K562 (cell line): ENCODE measurements at regions not wholly inside any gene's neighbourhood (a gene's known extent, or its start where the extent isn't known, plus 50 kb on each side); places are given as distances from the start of the nearest gene placed in this dataset.
A peak's percentile ranks its signal among the peaks of the same experiment; 100 is the strongest.

Source experiments
- ATAC-seq: fragments of 200-7000 bp; cut with Tn5 transposase; 3 replicates; pipeline ENCODE4 v1.9.1; 2020; ENCODE audit warnings: moderate library complexity
- BruUV-seq: library from RNA; stranded (reverse); fragments of 400-500 nt; replicated peaks from 2 replicates; lab custom pipeline; 2021; lab: Mats Ljungman, UMichigan
- CTCF ChIA-PET: fragments of 300-600 bp; formaldehyde crosslinking; extraction: SDS; loops from one replicate; lab custom pipeline; 2021; ENCODE audit warnings: low intra/inter-chr PET ratio; lab: Yijun Ruan, JAX
- POLR2A ChIA-PET: fragments of 300-600, 350-650 bp; sonication (Branson Sonifier 250); formaldehyde crosslinking; extraction: SDS; loops from one replicate; lab custom pipeline; 2021; ENCODE audit warnings: antibody characterized with exemption, inconsistent platforms; lab: Yijun Ruan, JAX
- DNase-seq, 4 experiments: peaks; one replicate each; pipeline versions ENCODE4 v3.0.0 to v3.0.0-alpha.2; 2011 to 2018; ENCODE audit warnings: low spot score in 3 of 4, mixed read lengths in 3 of 4; ENCODE audit errors: extremely low read depth in 1 of 4
- FAIRE-seq: peaks from 2 replicates; lab custom pipeline; 2011; peaks lifted over from hg19 to GRCh38; lab: Jason Lieb, UNC
- H2AFZ ChIP-seq: 2 replicates; pipeline ENCODE4 v1.6.0; 2011; ENCODE audit warnings: low read depth, low read length, control low read depth, inconsistent platforms
- H3K27ac ChIP-seq: fragments of 200-600 bp; 3 replicates; pipeline ENCODE4 v1.8.0; 2011; ENCODE audit warnings: low read depth, mild to moderate bottlenecking, control low read depth, inconsistent platforms, low read length, moderate library complexity, mixed read lengths; ENCODE audit errors: extremely low read depth
- H3K27me3 ChIP-seq, 2 experiments: fragments of 300-600 bp in 1 of 2; 2 replicates in 1 of 2; 3 replicates in 1 of 2; pipeline versions ENCODE4 v1.6.0 to v1.8.0; 2011; ENCODE audit warnings: inconsistent platforms in 2 of 2, low read length in 2 of 2, mild to moderate bottlenecking in 1 of 2, mixed read lengths in 1 of 2, moderate library complexity in 1 of 2; ENCODE audit not compliant: control insufficient read depth in 2 of 2, insufficient read depth in 2 of 2
- H3K36me3 ChIP-seq: fragments of 300-600 bp; 3 replicates; pipeline ENCODE4 v1.8.0; 2011; ENCODE audit warnings: mild to moderate bottlenecking, low read length, inconsistent platforms; ENCODE audit not compliant: control insufficient read depth, insufficient read depth
- H3K4me1 ChIP-seq, 2 experiments: fragments of 200-600 bp in 1 of 2; replicated peaks in 1 of 2; 2 replicates in 1 of 2; 3 replicates in 1 of 2; pipeline versions ENCODE4 v1.5.1 to v1.8.0; 2011; ENCODE audit warnings: inconsistent platforms in 2 of 2, low read length in 2 of 2, mild to moderate bottlenecking in 1 of 2, mixed read lengths in 1 of 2, moderate library complexity in 1 of 2; ENCODE audit not compliant: control insufficient read depth in 2 of 2, insufficient read depth in 2 of 2
- H3K4me2 ChIP-seq: 2 replicates; pipeline ENCODE4 v1.6.1; 2011; ENCODE audit warnings: low read length, control low read depth, inconsistent platforms, mixed read lengths; ENCODE audit not compliant: insufficient read depth
- H3K4me3 ChIP-seq: fragments of 200-600 bp; sonication (generic), shearing (Covaris generic); 2 replicates; pipeline ENCODE4 v1.5.1; 2016; ENCODE audit warnings: control low read depth, inconsistent platforms
- H3K79me2 ChIP-seq: fragments of 200-600 bp; 3 replicates; pipeline ENCODE4 v1.8.0; 2011; ENCODE audit warnings: low read length, inconsistent platforms; ENCODE audit not compliant: control insufficient read depth, insufficient read depth
- H3K9ac ChIP-seq, 2 experiments: 2 replicates each; pipeline versions ENCODE4 v1.6.0 to v1.6.1; 2011; ENCODE audit warnings: low read depth in 2 of 2, low read length in 2 of 2, control low read depth in 1 of 2, inconsistent platforms in 1 of 2, mild to moderate bottlenecking in 1 of 2, mixed read lengths in 1 of 2; ENCODE audit not compliant: insufficient read depth in 1 of 2
- H3K9me1 ChIP-seq: one replicate; pipeline ENCODE4 v1.6.0; 2011; ENCODE audit warnings: inconsistent platforms, mild to moderate bottlenecking, low read length, moderate library complexity; ENCODE audit not compliant: control insufficient read depth, insufficient read depth
- H3K9me3 ChIP-seq: replicated peaks from 2 replicates; pipeline ENCODE4 v1.5.1; 2011; ENCODE audit warnings: low read depth, low read length, inconsistent platforms; ENCODE audit not compliant: control insufficient read depth, insufficient read depth
- H4K20me1 ChIP-seq: replicated peaks from 2 replicates; pipeline ENCODE4 v1.6.1; 2011; ENCODE audit warnings: low read length, inconsistent platforms, mixed read lengths; ENCODE audit not compliant: control insufficient read depth, insufficient read depth
- FOSL1 ChIP-seq: fragments of 200-800 bp; sonication (Bioruptor generic); conservative IDR thresholded peaks from 2 replicates; pipeline ENCODE4 v1.6.1; 2016; ENCODE audit warnings: missing genetic modification characterization, missing compliant biosample characterization
- HLTF ChIP-seq: fragments of 450-650 bp; IDR thresholded peaks from 2 replicates; pipeline ENCODE4 v1.6.1; 2016
- HNRNPL ChIP-seq: fragments of 200-400 bp; formaldehyde crosslinking; IDR thresholded peaks from 2 replicates; pipeline ENCODE4 v1.6.1; 2017; ENCODE audit warnings: low read depth, mild to moderate bottlenecking, low read length
- KDM1A ChIP-seq, 2 experiments: fragments of 450-650 bp; IDR thresholded peaks; 2 replicates each; pipeline ENCODE4 v1.6.1; 2016; ENCODE audit warnings: mild to moderate bottlenecking in 2 of 2
- MAFF ChIP-seq: IDR thresholded peaks from 2 replicates; pipeline ENCODE4 v1.6.1; 2012; ENCODE audit warnings: low read length, improper control_type of control experiment
- SMARCC2 ChIP-seq: fragments of 450-650 bp; IDR thresholded peaks from 2 replicates; pipeline ENCODE4 v1.6.1; 2017; ENCODE audit warnings: antibody characterized with exemption, moderate library complexity, mild to moderate bottlenecking, low read depth
- YY1 ChIP-seq, 3 experiments: IDR thresholded peaks; 2 replicates each; pipeline ENCODE4 v1.6.1; 2011; ENCODE audit warnings: low read length in 2 of 3, mild to moderate bottlenecking in 2 of 3, moderate library complexity in 2 of 3, borderline replicate concordance in 1 of 3, control low read depth in 1 of 3, low read depth in 1 of 3; ENCODE audit not compliant: insufficient read depth in 3 of 3, insufficient replicate concordance in 2 of 3, control insufficient read depth in 1 of 3, insufficient read length in 1 of 3; ENCODE audit errors: extremely low read depth in 1 of 3
- ZNF551 ChIP-seq: fragments of 250-450 bp; sonication (Bioruptor Pico); IDR thresholded peaks from 2 replicates; pipeline ENCODE4 v1.5.0; 2021; ENCODE audit warnings: mild to moderate bottlenecking, moderate library complexity
- WGBS: fragments of 100-300 bp; shearing (Covaris generic); methylation state at CpG from one replicate; pipeline ENCODE4 v1.1.6; 2016; ENCODE audit warnings: low coverage, mixed read lengths; ENCODE audit not compliant: insufficient coverage; ENCODE audit errors: missing lambda C conversion rate; 5-methylcytosine and 5-hydroxymethylcytosine counted together
- in situ Hi-C: fragments of 300-500 bp; cut with MboI; formaldehyde crosslinking; loops from 4 replicates; pipeline ENCODE4 v1.15.0; 2018; ENCODE audit warnings: inconsistent platforms, mixed read lengths
- intact Hi-C: fragments of 100-400 bp; cut with micrococcal nuclease; formaldehyde crosslinking; loops from 2 replicates; pipeline ENCODE4 v1.14.2; 2022

DNA sequence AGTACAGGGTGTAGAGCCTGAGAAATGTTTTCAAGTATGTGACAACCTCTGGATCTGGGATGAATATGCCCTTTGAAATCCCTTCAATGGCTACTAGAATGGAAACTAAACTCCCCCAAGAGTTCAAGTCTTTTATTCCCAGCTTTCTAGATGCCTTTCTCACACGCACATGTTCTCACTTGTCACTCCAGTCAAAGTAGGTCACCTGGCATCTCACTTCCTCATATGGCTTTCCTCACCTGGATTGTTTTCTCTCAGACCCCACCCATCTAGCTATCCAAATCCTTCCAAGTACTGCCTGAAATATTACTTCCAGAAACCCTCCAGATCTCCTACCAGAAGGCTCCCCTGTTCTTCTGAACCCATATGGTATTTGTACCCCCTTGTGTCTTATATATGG lies 615.4 kb upstream of the KLF4 start:
- no peaks in the 10 kb centered on the region for H3K79me2 ChIP-seq
- no peak overlapping the region for H3K27ac ChIP-seq
- no peaks in the 10 kb centered on the region for H3K9me1 ChIP-seq
- no peak for FAIRE-seq
- no peaks in the 10 kb centered on the region for H3K27me3 ChIP-seq
- 90% methylated on average over 1 of the region's 1 CpG for WGBS
- TF ChIP-seq MAFF, result no peak
- no peak overlapping the region for H3K4me3 ChIP-seq
- ATAC-seq, result no peak
- intact Hi-C loops (loop anchor here (5.0 kb wide), 1 partner anchor 48 kb away; no protein-coding TSS in a partner anchor), in situ Hi-C loops (no loop called here)
- BruUV-seq, result no TSS peak
- H3K4me2 ChIP-seq, result no peak overlapping the region
- no peaks in the 10 kb centered on the region for H4K20me1 ChIP-seq
- CTCF ChIA-PET, result no interaction called here
- H3K9me3 ChIP-seq, result no peaks in the 10 kb centered on the region
- H2AFZ ChIP-seq, result no peak overlapping the region
- H3K9ac ChIP-seq, result no peak overlapping the region
- no peaks in the 10 kb centered on the region for H3K36me3 ChIP-seq
- H3K4me1 ChIP-seq, result peaks cover 3 to 54% of the 10 kb centered on the region in 2 experiments; a peak in 3 of 5 replicates
- DNase-seq, result no peak
- POLR2A ChIA-PET, result interaction anchor here (2.7 kb wide), 1 partner anchor 11 kb away, joined by 13 read pairs; no protein-coding TSS in a partner anchor

DNA sequence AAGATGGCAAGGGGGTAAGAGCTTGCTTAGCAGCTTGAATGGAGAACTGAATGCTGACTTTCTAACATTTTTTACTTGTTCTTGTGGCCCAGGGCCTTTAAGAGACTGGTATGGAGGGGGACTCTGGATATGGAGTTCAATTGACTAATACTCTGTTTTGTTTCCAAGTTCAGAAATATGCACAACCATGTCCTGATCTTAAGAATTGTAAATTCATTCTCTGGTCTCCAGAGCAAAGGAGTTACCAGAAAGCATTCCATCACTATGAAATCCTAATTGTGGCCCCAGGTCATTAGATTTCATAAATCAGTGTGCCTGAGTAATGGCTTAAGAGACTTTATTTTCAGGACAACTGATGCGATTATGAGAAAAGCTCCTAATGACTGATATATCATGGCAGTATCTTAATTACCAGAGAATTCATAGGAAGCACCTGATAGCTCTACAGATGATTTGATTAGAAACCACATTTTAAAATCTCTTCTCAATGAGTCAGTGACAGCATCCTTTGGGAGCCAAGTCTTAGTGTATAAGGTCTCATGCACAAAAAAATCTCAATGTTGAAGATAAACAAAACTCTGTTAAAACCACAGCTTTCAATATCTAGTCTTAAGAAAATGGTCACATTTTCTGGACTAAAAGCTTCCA lies 613.6 kb upstream of the KLF4 start:
- intact Hi-C loops, result no loop called here
- Histone ChIP-seq H3K27ac (no peak overlapping the region), H3K79me2 (no peaks in the 10 kb centered on the region), H3K4me2 (no peak overlapping the region), H3K27me3 (no peaks in the 10 kb centered on the region), H3K36me3 (no peaks in the 10 kb centered on the region), H4K20me1 (no peaks in the 10 kb centered on the region), H3K9ac (no peak overlapping the region), H3K4me1 (peaks cover 8 to 41% of the 10 kb centered on the region in 2 experiments; a peak in 4 of 5 replicates), H3K4me3 (no peak overlapping the region), H3K9me3 (no peaks in the 10 kb centered on the region), H2AFZ (no peak overlapping the region), H3K9me1 (no peaks in the 10 kb centered on the region)
- FAIRE-seq (no peak), DNase-seq (no peak), ATAC-seq (no peak)
- no TSS peak for BruUV-seq
- TF ChIP-seq FOSL1 (tag), result 0 out of 2 replicates have a peak, but pooled peaks have one; percentile 14
- no peak for TF ChIP-seq ZNF551 (CRISPR knock-in tag)
- TF ChIP-seq HNRNPL, result no peak
- no peak for TF ChIP-seq SMARCC2
- no peak for TF ChIP-seq HLTF
- TF ChIP-seq KDM1A (IDR thresholded peaks at IDR 0.05), result peak; percentile 48 to 61; a peak in 2 of 4 replicates
- TF ChIP-seq YY1 (IDR thresholded peaks at IDR 0.05; ENCODE audit: borderline replicate concordance in 1 of 3, control insufficient read depth in 1 of 3, extremely low read depth in 1 of 3, insufficient read depth in 3 of 3, insufficient read length in 1 of 3, insufficient replicate concordance in 2 of 3, low read depth in 1 of 3, low read length in 2 of 3), result no peak
- CTCF ChIA-PET, result no interaction called here
- POLR2A ChIA-PET, result interaction anchor here (1.0 to 2.7 kb wide), 2 partner anchors 9 kb away, joined by 3 to 13 read pairs; no protein-coding TSS in a partner anchor
- in situ Hi-C loops, result no loop called here
- WGBS, result 64% methylated on average over 1 of the region's 1 CpG
